ENCODE measurements at regions not wholly inside any gene's neighbourhood (a gene's known extent, or its start where the extent isn't known, plus 50 kb on each side); places are given as distances from the start of the nearest gene placed in this dataset.

- peak; percentile 2 for DNase-seq
These were observed 239.9 kb downstream of the PAX3 start for GRCh38 chr2:222058819-222059445.

DNA sequence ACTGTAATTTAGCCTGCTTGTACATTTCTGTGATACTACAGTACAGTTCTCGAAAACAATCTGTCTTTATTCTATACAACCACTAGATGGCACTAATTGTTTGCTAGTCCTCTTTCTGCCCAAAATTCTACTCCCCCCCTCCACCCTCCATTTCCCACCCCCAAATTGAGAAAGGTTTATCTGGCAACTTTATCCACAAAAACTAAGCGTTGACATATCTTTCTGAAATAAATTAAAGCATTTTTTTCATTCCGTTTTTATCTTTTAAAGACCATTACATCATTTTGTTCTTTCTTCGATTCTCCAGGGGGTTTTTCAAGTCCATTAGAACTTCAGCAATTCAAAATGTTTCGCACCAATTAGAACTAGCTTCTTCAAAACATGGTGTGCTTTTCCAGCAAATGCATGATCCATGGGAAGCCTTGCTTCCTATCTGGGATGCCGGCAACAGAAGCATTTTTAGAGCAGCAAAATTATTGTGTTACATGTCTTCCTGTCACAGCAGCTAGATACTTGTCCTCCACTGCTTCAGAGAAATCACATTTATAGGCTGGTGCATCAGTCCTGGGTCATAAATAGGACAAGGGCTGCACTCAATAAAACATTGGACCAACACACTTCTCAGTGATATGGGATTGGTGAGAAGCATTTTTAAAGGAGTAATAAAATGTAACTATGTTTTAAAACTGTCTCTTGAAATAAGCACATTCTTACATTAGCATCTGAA is 241.3 kb downstream of the PAX3 start:
- peak; percentile 15 for DNase-seq

DNA sequence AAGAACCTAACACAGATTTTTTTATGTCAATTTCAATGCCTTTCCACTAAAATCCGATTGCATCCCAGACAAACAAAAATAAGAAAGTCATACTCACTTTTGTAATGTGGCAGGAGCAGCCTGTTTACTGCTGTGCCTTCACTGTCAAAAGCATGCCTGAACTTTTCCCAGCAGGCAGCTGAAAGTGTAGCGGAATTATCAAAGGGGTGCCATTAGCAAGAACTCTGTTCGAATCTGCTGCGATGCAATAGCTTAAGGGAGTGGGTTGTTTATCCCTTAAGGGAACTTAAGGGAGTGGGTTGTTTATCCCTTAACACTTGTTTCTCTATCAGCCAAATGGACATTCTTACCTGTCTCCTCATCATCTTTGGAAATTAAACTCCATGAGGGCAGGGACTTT is 243.5 kb downstream of the PAX3 start:
- DNase-seq = no peak

- DNase-seq = no peak
These were observed 244.0 kb downstream of the PAX3 start for GRCh38 chr2:222054813-222055212.

DNA sequence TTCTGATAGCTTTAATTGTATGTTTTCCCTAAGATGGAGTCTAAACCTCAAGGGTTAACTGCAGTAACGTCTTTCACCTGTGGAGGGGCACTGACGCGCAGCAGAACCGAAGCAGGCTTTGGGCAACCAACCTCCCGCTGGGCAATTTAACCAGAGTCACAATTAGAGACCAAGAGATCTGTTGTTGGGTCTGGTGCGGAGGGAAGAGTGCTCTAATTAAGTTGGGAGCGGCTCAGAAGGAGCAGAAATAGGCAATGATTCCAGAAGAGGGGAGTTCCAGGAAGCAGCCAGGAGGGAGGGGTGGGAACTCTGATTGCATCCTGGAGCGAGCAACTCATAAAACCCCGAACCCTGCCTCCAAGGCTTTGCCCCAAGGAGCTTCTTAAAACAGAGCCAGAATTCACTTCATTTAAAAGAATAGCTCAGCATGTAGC is 245.8 kb downstream of the PAX3 start:
- no peak for DNase-seq

- no peak for DNase-seq
These were observed 247.8 kb downstream of the PAX3 start for GRCh38 chr2:222050981-222051380.

- DNase-seq = no peak
These were observed 248.9 kb downstream of the PAX3 start for GRCh38 chr2:222049946-222050345.

- DNase-seq = no peak
These were observed 254.9 kb downstream of the PAX3 start for GRCh38 chr2:222043897-222044296.

- DNase-seq = no peak
These were observed 256.1 kb downstream of the PAX3 start for GRCh38 chr2:222042666-222043065.

DNA sequence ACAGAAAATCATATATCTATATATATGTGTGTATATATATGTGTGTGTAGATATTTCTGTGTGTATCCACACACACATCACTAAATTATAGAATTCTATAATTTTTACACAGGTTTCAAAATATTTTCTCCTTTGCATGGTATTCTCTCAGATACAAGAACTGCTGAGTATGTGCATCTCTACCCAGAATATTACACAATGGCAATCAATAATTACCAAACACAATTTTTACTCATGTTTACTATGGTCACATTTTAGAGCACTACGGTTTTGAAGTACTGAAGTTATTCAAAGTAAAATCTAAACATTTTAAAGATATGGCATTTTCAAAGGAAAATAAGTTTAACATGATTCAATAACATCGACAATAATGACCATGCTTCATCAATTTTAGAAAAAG is 258.5 kb downstream of the PAX3 start:
- DNase-seq = no peak

DNA sequence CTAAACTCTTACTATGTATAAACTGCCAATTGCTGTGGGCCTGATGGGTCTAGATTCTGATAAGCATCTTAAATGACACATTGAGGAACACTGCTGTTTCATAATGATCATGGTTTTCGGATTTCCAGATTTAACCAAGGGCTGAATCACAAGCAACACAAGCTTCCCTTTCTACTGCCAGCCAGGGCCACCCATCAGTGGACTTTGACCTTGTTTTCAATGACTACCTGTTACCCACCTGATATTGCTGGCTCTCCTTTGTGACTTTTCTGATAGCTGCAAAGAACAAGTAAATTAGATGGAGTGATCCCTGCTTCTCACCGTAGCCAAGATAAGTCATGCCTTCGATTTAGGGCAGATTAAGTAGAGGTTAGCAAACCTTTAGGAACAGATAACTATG is 259.0 kb downstream of the PAX3 start:
- no peak for DNase-seq

DNA sequence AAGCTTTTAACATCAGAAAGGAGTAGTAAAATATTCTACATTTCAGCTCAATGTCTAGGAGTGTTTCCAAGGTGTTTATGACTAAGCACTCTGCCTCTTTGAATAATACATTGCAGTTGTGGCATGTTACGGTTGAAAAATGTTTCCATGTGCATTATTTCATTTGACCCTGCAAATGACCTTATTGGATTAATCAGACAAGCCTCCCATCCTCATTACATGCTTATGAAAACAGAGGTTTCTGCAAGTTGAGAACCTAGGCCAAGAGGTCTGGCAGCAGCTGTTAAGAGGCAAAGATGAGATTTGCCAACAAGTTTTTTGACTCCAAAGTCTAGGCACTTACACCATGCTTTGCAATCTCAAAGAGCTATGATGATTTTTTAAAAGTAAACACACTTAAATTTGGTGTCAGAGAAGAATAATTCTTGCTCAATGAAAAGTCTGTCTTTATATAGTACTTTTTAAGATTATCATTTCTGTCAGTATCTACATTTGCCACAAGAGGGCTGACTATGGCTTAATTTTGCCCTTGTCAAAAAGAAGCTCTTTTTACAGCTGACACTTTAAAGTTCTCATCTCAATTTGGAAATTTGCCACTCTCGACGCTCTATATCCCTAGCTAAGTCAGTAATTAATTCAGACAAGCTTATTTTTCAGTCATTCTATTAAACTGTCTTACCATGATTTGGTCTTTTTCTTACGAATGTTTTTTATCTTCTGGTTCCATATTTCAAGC is 260.6 kb downstream of the PAX3 start:
- DNase-seq = peak; percentile 5

GRCh38 chr2:222037211-222037610 is 261.6 kb downstream of the PAX3 start:
- DNase-seq = no peak

DNA sequence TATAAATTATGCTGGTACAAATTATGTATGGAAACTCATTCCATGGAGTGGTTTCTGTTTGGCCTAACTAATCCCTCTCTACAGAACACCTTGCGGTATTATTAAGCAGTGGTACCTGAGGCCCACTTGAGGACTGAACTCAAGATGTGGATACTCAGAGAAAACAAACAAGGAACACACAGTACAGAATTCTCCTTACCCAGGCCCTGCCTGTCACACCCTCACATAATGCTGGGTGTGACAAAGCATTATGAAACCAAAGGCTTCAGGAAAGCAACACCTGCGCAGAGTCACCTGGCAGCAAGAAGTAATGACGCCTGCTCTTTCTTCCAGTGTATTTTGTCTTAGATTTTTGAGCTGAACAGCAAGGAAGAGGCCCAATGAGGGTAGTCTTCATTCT is 264.7 kb downstream of the PAX3 start:
- no peak for DNase-seq

GRCh38 chr2:222033541-222033940 is 265.3 kb downstream of the PAX3 start:
- no peak for DNase-seq

DNA sequence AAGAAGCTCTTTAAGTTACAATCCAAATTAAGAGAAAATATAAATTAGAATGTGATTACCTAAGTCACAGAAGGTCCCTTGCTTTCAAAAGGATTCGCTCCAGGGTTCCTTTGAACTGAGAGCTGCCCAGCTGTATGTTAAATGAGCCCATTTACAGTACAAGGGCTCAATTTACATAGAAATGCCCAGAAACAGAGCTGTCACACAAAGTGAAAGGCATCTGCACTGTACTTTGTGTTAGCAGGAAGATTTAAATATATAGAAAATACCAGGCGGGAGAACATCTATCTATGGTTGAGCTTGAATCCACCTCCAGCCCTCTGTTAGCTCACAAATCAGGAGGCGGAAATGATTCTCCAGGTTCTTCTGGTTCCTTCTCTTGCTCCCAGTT is 272.9 kb downstream of the PAX3 start:
- DNase-seq = no peak

- peak; percentile 24 for DNase-seq
These were observed 273.6 kb downstream of the PAX3 start for GRCh38 chr2:222024932-222025880.

- DNase-seq = no peak
These were observed 281.4 kb downstream of the PAX3 start for GRCh38 chr2:222017252-222017850.

GRCh38 chr2:222013889-222014288 is 284.9 kb downstream of the PAX3 start:
- no peak for DNase-seq

DNA sequence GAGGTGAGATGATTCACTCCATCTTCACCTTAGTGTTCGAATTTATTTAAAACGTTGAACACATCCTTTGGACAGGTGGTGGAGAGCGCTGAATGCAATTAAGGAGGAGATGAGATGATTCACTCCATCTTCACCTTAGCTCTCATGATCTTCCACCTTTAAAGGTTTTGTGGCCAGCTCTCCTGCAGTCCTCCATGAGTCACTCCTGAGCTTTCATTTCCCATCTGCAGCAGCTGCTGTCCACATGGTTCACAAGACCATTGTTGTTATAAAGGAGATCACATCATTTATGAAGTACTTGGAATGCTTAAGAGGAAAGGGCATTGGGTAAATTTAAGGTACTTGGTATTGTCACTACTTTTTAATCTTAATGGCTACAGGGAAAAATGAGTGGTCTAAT is 298.5 kb downstream of the PAX3 start:
- DNase-seq = no peak

GRCh38 chr2:221999717-222000116 is 299.1 kb downstream of the PAX3 start:
- peak; percentile 3 for DNase-seq

GRCh38 chr2:221999166-221999565 is 299.6 kb downstream of the PAX3 start:
- no peak for DNase-seq

All from fibroblast of skin of scalp (primary cell).